ENCODE measurements at regions not wholly inside any gene's neighbourhood (a gene's known extent, or its start where the extent isn't known, plus 50 kb on each side); places are given as distances from the start of the nearest gene placed in this dataset.

- Histone ChIP-seq H3K23ac (ENCODE audit: insufficient read length) (no peak overlapping the region), H4K8ac (ENCODE audit: extremely low read depth, insufficient read depth, low read length) (no peak overlapping the region), H2AK5ac (ENCODE audit: low read depth, low read length) (no peak overlapping the region), H3K79me1 (ENCODE audit: low read depth, low read length) (no peaks in the 10 kb centered on the region), H3K36me3 (ENCODE audit: control insufficient read depth in 2 of 4, insufficient read depth in 4 of 4, low read length in 3 of 4) (no peaks in the 10 kb centered on the region), H3K14ac (ENCODE audit: insufficient read length) (no peak overlapping the region), H3K79me2 (ENCODE audit: control insufficient read depth in 1 of 2, insufficient read depth in 2 of 2, low read length in 2 of 2) (no peaks in the 10 kb centered on the region), H3K27ac (ENCODE audit: low read depth, low read length) (no peak overlapping the region), H3K56ac (replicated peaks; ENCODE audit: insufficient read length, low read depth, low read length) (no peak overlapping the region), H3K23me2 (ENCODE audit: low read depth, low read length) (peaks cover 3% of the 10 kb centered on the region; the same call in 1 of the 2 replicates), H2BK120ac (replicated peaks; ENCODE audit: low read depth, low read length) (no peak overlapping the region), H3K4me2 (ENCODE audit: insufficient read depth in 1 of 2, low read depth in 2 of 2, low read length in 2 of 2) (no peak overlapping the region), H4K20me1 (replicated peaks in 1 of 2; ENCODE audit: control insufficient read depth in 1 of 2, insufficient read depth in 2 of 2, low read length in 2 of 2) (peaks cover 0 to 8% of the 10 kb centered on the region in 2 experiments), H2BK15ac (ENCODE audit: low read length) (no peak overlapping the region), H2BK12ac (ENCODE audit: low read depth, low read length) (no peak overlapping the region), H2AFZ (ENCODE audit: low read length) (no peak overlapping the region), H3K9me3 (ENCODE audit: insufficient read depth in 2 of 2, low read depth in 1 of 2, low read length in 1 of 2) (peaks cover 3 to 8% of the 10 kb centered on the region in 2 experiments; a peak in 2 of 4 replicates), H3K4me3 (ENCODE audit: extremely low read depth in 1 of 4, insufficient read depth in 2 of 4, low read depth in 3 of 4, low read length in 4 of 4) (no peak overlapping the region), H3K9ac (replicated peaks in 1 of 4; ENCODE audit: extremely low read depth in 1 of 4, low read depth in 3 of 4, low read length in 3 of 4) (no peak overlapping the region), H4K91ac (replicated peaks; ENCODE audit: insufficient read length, low read length) (no peak overlapping the region), H3K18ac (ENCODE audit: extremely low read depth, low read length) (no peak overlapping the region), H2BK20ac (ENCODE audit: low read length) (no peak overlapping the region), H2BK5ac (ENCODE audit: low read depth, low read length) (no peak overlapping the region), H3K27me3 (replicated peaks in 1 of 4; ENCODE audit: control insufficient read depth in 3 of 4, extremely low read depth in 1 of 4, insufficient read depth in 3 of 4, low read length in 3 of 4) (no peaks in the 10 kb centered on the region; a peak in 1 of 7 replicates), H4K5ac (ENCODE audit: insufficient read length, low read depth, low read length) (no peak overlapping the region), H3K4ac (replicated peaks; ENCODE audit: insufficient read length, low read depth, low read length) (no peak overlapping the region), H3K4me1 (replicated peaks in 1 of 4; ENCODE audit: control insufficient read depth in 3 of 4, insufficient read depth in 4 of 4, low read length in 3 of 4) (peaks cover 0 to 5% (median 2%) of the 10 kb centered on the region in 4 experiments; a peak in 6 of 7 replicates)
- CTCF ChIA-PET (ENCODE audit: partially characterized antibody), result interaction anchor here (1.4 to 1.7 kb wide), 2 partner anchors 9 to 21 kb away, joined by 3 to 8 read pairs; no protein-coding TSS in a partner anchor
- TF ChIP-seq SIX5 (IDR thresholded peaks at IDR 0.05; ENCODE audit: low read depth, low read length) (no peak), CBX8 (IDR thresholded peaks at IDR 0.05; ENCODE audit: borderline replicate concordance, low read depth, low read length) (no peak)
- FAIRE-seq (no peak), DNase-seq (ENCODE audit: low read depth in 1 of 2, low spot score in 2 of 2) (no peak)
- whole genome bisulfite sequencing, 2 experiments (ENCODE audit: extremely low coverage in 1 of 2, insufficient coverage in 1 of 2, insufficient read length in 1 of 2, insufficient replicate concordance in 2 of 2, low coverage in 1 of 2, low lambda C conversion rate in 2 of 2, missing lambda C conversion rate in 1 of 2), result 96% methylated on average over 4 of the region's 4 CpGs; no CpG with 5 or more reads in 1 of the 2 experiments
- POLR2A ChIA-PET (ENCODE audit: partially characterized antibody), result no interaction called here
Observed at GRCh38 chr17:77719806-77720205, 238.7 kb upstream of the TNRC6C start.
